CD4-positive, alpha-beta T cell treated with Interleukin-17A for 1 hour (primary cell): ENCODE measurements at regions not wholly inside any gene's neighbourhood (a gene's known extent, or its start where the extent isn't known, plus 50 kb on each side); places are given as distances from the start of the nearest gene placed in this dataset.
"Not testable (repeated sequence)": the region's sequence is repeated elsewhere in the genome, so short reads cannot be mapped to it uniquely, and the experiment has no call there.

Source experiments
- DNase-seq: peaks from one replicate; pipeline ENCODE4 v3.0.0-alpha.2; 2020

DNA sequence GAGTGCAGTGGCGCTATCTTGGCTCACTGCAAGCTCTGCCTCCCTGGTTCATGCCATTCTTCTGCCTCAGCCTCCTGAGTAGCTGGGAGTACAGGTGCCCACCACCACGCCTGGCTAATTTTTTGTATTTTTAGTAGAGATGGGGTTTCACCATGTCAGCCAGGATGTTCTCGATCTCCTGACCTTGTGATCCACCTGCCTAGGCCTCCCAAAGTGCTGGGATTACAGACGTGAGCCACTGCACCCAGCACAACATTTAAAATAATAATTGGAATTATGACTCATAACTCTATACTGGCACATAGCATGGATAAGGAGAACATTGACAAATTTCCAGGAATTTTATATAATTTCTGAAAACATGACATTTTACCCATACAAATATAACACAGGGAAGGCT is 54.2 kb downstream of the DBET start:
- not testable (repeated sequence) for DNase-seq

DNA sequence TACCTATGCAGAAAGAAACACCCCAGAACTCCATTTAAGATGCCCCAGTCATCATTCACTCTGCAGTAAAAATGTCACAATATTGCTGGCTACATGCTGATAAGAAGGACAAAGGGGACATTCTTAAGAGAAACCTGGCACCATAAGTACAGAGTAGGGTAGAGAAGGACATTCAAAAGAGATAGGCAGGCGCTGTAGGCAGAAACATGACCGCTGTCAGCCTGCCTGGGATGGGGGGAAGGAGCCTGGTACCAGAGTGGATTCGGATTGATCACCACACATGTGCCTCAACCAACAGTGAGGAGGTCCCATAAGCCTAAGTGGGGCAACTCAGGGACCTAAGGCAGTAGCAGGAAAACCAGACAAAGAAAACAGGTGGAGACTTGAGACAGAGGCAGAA is 54.1 kb upstream of the DUX4 start:
- DNase-seq = not testable (repeated sequence)

GRCh38 chr4:190120111-190120514 is 53.5 kb upstream of the DUX4 start:
- peak; percentile 9 for DNase-seq

GRCh38 chr4:190120537-190121001 is 53.0 kb upstream of the DUX4 start:
- peak; percentile 7 for DNase-seq

DNA sequence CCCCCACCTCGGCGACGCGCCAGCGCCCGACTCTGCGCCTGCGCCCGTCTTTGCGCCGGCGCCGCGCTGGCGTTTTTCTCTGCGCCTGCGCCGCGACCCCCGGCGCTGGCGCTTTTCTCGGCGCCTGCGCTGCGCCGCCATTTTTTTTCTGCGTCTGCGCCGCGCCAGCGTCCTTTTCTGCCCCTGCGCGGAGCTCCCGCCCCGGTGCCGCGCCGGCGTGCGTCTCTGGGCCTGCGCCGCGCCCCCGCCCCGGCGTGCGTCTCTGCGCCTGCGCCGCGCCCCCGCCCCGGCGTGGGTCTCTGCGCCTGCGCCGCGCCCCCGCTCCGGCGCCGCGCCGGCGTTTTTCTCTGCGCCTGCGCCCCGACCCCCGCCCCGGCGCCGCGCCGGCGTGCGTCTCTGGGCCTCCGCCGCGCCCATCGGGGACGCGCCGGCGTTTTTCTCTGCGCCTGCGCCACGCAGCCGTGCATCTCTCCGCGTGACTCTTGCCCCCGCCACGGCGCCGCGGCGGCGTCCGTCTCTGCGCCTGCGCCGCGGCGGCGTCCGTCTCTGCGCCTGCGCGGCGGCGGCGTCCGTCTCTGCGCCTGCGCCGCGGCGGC is 52.4 kb upstream of the DUX4 start:
- DNase-seq = not testable (repeated sequence)

- no peak for DNase-seq
Observed at GRCh38 chr4:190121759-190122158, 51.8 kb upstream of the DUX4 start.

- peak; percentile 53 for DNase-seq
Observed at GRCh38 chr4:190122161-190123142, 51.1 kb upstream of the DUX4 start.
